ENCODE measurements at regions not wholly inside any gene's neighbourhood (a gene's known extent, or its start where the extent isn't known, plus 50 kb on each side); places are given as distances from the start of the nearest gene placed in this dataset.

- H3K27ac Mint-ChIP-seq, result no peak overlapping the region
- H3K27me3 Mint-ChIP-seq (ENCODE audit: low read depth), result no peaks in the 10 kb centered on the region
- no peaks in the 10 kb centered on the region for H3K36me3 Mint-ChIP-seq (ENCODE audit: low read depth)
- POLR2A ChIA-PET, result no interaction called here
- DNase-seq (no peak), ATAC-seq (no peak)
- H3K9me3 Mint-ChIP-seq (ENCODE audit: insufficient read depth), result no peaks in the 10 kb centered on the region
- H3K4me3 Mint-ChIP-seq, result no peak overlapping the region
- CTCF ChIA-PET, result no interaction called here
- H3K4me1 Mint-ChIP-seq (ENCODE audit: low read depth), result no peaks in the 10 kb centered on the region
Observed at GRCh38 chr5:124796495-124796894, 50.1 kb upstream of the ZNF608 start.

DNA sequence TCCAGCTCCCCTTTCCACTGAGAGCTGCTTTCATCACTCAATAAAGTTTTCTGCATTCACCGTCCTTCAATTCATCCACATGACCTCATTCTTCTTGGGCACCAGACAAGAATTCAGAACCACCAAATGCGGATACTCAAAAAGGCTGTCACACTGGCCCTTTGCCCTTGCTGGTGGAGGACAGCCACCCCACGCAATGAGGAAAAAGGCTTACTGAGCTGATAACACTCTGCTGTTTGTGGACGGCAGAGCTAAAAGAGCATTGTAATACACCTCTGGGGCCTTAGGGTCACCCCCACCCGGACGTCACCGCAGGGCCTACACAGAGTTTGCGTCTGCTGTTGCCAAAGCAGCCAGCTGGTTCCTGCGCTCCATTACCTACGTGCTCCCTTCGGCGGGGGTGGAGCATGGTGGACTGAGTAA is 51.2 kb upstream of the ZNF608 start:
- no peaks in the 10 kb centered on the region for H3K27me3 Mint-ChIP-seq (ENCODE audit: low read depth)
- H3K4me1 Mint-ChIP-seq (ENCODE audit: low read depth), result no peaks in the 10 kb centered on the region
- H3K4me3 Mint-ChIP-seq, result no peak overlapping the region
- H3K27ac Mint-ChIP-seq, result no peak overlapping the region
- no peaks in the 10 kb centered on the region for H3K9me3 Mint-ChIP-seq (ENCODE audit: insufficient read depth)
- POLR2A ChIA-PET, result no interaction called here
- ATAC-seq (no peak), DNase-seq (no peak)
- no peaks in the 10 kb centered on the region for H3K36me3 Mint-ChIP-seq (ENCODE audit: low read depth)
- CTCF ChIA-PET, result no interaction called here

DNA sequence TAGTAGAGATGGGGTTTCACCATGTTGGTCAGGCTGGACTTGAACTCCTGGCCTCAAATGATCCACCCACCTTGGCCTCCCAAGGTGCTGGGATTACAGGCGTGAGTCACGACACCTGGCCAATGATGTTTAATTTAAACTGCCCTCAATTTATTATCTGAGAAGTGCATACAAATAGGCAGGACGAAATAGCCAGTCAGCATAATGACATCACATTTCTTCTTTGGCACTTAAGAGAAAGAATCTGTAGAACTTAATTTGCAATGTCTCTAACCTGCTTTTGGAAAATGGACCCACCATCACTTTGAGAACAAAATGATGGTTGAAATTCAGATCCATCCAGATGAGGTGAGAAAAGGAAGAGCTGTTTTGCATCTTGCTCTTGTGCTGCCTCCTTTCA is 52.5 kb upstream of the ZNF608 start:
- H3K4me3 Mint-ChIP-seq, result no peak overlapping the region
- ChIA-PET POLR2A (no interaction called here), CTCF (no interaction called here)
- ATAC-seq (no peak), DNase-seq (no peak)
- no peak overlapping the region for H3K27ac Mint-ChIP-seq
- H3K4me1 Mint-ChIP-seq (ENCODE audit: low read depth), result no peaks in the 10 kb centered on the region
- no peaks in the 10 kb centered on the region for H3K27me3 Mint-ChIP-seq (ENCODE audit: low read depth)
- H3K36me3 Mint-ChIP-seq (ENCODE audit: low read depth), result no peaks in the 10 kb centered on the region
- no peaks in the 10 kb centered on the region for H3K9me3 Mint-ChIP-seq (ENCODE audit: insufficient read depth)

DNA sequence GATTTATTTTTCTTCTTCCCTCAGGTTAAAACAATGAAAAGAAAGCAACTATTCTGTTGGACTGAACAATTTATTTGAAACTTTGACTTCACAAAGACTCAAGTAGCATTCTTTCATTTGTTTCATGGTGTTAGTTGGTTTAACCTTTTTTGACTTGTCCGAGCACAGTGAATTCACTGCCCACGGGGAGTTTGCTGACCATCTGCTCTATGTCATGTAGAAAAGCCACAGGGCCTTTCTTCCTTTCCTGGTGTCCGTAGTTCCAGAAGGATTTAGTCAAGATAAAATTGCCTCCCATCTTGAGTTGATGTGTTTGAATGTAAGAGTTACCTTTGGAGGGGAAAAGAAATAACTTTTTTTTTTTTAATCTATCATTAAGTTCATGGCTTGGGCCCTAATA is 55.1 kb upstream of the ZNF608 start:
- H3K9me3 Mint-ChIP-seq (ENCODE audit: insufficient read depth), result no peaks in the 10 kb centered on the region
- H3K4me1 Mint-ChIP-seq (ENCODE audit: low read depth), result no peaks in the 10 kb centered on the region
- ChIA-PET POLR2A (no interaction called here), CTCF (no interaction called here)
- no peaks in the 10 kb centered on the region for H3K27me3 Mint-ChIP-seq (ENCODE audit: low read depth)
- ATAC-seq (no peak), DNase-seq (no peak)
- H3K27ac Mint-ChIP-seq, result no peak overlapping the region
- H3K36me3 Mint-ChIP-seq (ENCODE audit: low read depth), result no peaks in the 10 kb centered on the region
- no peak overlapping the region for H3K4me3 Mint-ChIP-seq

DNA sequence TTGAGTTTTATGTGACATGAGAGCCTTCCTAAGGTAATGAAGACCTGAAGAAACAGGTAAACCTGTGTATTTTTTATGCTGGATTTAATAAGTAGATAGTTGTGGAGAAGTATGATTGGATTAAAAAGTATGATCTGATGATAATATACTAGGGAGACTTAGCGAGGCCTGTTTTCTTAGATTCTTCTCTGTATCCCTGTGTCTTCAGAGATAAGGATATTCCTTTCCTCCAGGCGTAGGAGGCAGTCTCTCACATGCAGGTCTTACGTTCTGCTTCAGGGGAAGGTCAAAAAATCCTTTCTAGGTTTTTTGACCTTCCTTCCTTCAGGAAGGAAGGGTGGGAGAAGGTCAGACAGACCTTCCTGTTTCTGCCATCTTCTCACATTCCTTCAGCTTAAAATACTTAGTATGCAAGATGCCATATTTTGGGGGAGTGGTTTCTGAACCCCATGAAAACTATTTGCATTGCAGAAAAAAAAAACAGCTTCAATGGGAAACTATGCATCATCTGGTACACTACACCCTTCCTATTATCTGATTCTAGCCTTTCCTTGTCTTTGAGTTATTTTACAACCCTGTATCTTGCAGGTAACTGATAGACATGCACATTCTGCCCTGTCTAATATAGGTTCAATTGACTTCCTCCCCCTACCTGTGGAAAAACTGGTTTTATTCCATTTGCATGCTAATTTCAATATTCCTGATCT is 57.3 kb upstream of the ZNF608 start:
- no peaks in the 10 kb centered on the region for H3K27me3 Mint-ChIP-seq (ENCODE audit: low read depth)
- ChIA-PET CTCF (no interaction called here), POLR2A (no interaction called here)
- H3K27ac Mint-ChIP-seq, result no peak overlapping the region
- no peaks in the 10 kb centered on the region for H3K9me3 Mint-ChIP-seq (ENCODE audit: insufficient read depth)
- no peak for ATAC-seq
- no peak overlapping the region for H3K4me3 Mint-ChIP-seq
- no peaks in the 10 kb centered on the region for H3K4me1 Mint-ChIP-seq (ENCODE audit: low read depth)
- DNase-seq, result no peak
- H3K36me3 Mint-ChIP-seq (ENCODE audit: low read depth), result no peaks in the 10 kb centered on the region

DNA sequence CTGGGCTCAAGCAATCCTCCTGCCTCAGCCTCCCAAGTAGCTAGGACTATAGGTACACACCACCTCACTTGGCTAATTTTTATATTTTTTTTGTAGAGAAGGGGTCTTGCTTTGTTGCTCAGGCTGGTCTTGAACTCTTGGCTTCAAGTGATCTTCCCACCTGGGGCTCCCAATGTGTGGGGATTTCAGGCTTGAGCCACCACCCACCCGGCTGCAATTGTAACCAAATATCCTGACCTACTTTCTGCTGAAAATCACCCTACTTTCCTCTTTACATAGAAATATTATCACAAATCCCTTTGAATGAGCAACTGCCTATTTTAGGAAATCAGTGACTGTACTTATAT is 59.6 kb upstream of the ZNF608 start:
- Mint-ChIP-seq H3K27ac (no peak overlapping the region), H3K27me3 (ENCODE audit: low read depth) (no peaks in the 10 kb centered on the region), H3K9me3 (ENCODE audit: insufficient read depth) (no peaks in the 10 kb centered on the region), H3K4me1 (ENCODE audit: low read depth) (no peaks in the 10 kb centered on the region), H3K4me3 (no peak overlapping the region), H3K36me3 (ENCODE audit: low read depth) (no peaks in the 10 kb centered on the region)
- CTCF ChIA-PET, result no interaction called here
- POLR2A ChIA-PET, result no interaction called here
- ATAC-seq, result no peak
- no peak for DNase-seq

DNA sequence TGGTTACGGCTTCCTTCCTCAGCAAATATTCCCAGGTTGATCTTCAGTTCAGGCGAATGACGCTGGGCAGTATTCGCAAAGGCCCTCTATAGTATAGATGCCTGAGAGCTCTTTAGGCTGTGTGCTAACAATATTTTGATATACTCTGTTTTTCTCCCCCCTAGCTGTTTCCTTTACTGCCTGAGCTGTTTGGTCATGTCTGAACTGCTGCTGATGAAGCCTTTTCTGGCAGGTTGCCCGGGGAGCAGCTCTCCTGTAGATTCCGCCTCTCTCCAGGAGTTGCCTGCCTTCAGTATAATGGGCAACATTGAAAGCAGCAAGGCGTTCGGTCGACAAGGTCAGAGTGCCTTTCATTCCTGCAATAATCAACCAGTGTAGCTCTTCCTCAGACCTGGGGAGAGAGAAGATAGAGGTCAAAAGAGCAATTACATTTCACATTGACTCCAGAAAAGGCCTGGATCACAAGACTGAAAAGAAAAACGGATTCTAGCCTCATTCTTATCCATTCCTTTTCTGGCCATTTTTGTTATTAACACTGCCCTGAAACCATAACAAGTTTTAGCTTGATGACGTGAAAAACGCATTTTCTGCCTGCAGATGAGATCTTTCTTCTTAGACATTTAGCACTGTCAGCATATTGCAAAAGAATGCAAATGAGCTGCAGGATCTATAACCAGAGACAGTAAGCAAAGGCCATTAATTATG is 60.1 kb upstream of the ZNF608 start:
- ChIA-PET POLR2A (no interaction called here), CTCF (no interaction called here)
- ATAC-seq (no peak), DNase-seq (no peak)
- Mint-ChIP-seq H3K27me3 (ENCODE audit: low read depth) (no peaks in the 10 kb centered on the region), H3K4me3 (no peak overlapping the region), H3K9me3 (ENCODE audit: insufficient read depth) (no peaks in the 10 kb centered on the region), H3K4me1 (ENCODE audit: low read depth) (no peaks in the 10 kb centered on the region), H3K27ac (no peak overlapping the region), H3K36me3 (ENCODE audit: low read depth) (no peaks in the 10 kb centered on the region)

DNA sequence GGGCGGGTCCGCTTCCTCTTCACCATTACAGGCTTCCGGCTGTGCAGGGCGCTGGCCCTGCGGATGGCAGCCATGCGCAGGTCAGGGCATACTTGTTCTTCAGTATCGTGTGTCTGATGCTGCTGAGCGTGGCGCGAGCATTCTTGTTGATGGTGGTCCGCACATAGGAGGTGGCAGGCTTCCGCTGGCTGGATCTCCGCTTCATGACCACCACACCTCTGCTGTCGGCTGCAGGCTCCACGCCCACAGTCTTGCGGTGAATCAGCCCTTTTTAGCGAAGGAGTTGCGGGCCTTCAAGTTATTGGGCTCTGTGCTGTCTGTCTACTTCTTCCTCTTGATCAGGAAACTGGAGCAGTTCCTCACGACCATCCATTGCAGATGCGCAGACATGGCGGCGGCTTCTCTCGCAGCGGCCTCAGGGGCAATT is 62.4 kb upstream of the ZNF608 start:
- Mint-ChIP-seq H3K4me3 (no peak overlapping the region), H3K27ac (no peak overlapping the region), H3K4me1 (ENCODE audit: low read depth) (no peaks in the 10 kb centered on the region), H3K36me3 (ENCODE audit: low read depth) (no peaks in the 10 kb centered on the region), H3K27me3 (ENCODE audit: low read depth) (no peaks in the 10 kb centered on the region), H3K9me3 (ENCODE audit: insufficient read depth) (no peaks in the 10 kb centered on the region)
- DNase-seq (no peak), ATAC-seq (no peak)
- CTCF ChIA-PET, result no interaction called here
- POLR2A ChIA-PET, result no interaction called here

DNA sequence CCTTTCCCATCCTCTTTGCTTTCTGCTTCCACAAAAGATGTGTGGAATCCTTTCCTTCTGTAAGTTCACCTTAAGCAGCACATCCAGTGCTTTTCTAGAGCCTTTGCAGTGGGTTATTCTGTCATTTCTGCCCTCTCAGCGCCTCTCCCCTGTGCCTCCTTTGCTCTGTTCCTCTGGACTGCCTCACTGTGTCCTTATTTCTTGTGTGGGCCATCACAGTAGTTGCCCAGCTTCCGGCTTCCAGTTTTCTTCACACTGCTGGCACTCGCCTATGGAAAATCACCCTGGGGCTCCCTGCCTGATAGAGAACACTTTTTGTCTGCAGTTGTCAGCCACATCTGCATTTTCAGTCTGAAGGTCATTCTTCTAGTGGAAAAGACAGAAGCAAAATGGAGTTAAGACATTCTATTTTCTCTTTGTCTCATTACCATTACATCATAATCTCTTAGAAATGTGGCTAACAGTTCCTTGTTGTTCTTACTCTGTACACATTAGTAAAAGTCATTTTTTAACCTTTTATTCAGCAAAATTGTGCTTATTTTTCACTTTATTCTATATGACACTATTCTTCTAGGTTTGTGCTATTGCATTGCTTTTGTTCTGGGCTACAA is 64.1 kb upstream of the ZNF608 start:
- H3K4me3 Mint-ChIP-seq, result no peak overlapping the region

GRCh38 chr5:124812771-124813358 is 66.4 kb upstream of the ZNF608 start:
- POLR2A ChIA-PET, result no interaction called here

More for the DNA sequence above, 64.1 kb upstream of the ZNF608 start:
- H3K4me1 Mint-ChIP-seq (ENCODE audit: low read depth), result no peaks in the 10 kb centered on the region
- H3K27ac Mint-ChIP-seq, result no peak overlapping the region
- no peaks in the 10 kb centered on the region for H3K36me3 Mint-ChIP-seq (ENCODE audit: low read depth)
- DNase-seq (no peak), ATAC-seq (no peak)
- no peaks in the 10 kb centered on the region for H3K27me3 Mint-ChIP-seq (ENCODE audit: low read depth)
- CTCF ChIA-PET, result no interaction called here
- no peaks in the 10 kb centered on the region for H3K9me3 Mint-ChIP-seq (ENCODE audit: insufficient read depth)
- POLR2A ChIA-PET, result no interaction called here

DNA sequence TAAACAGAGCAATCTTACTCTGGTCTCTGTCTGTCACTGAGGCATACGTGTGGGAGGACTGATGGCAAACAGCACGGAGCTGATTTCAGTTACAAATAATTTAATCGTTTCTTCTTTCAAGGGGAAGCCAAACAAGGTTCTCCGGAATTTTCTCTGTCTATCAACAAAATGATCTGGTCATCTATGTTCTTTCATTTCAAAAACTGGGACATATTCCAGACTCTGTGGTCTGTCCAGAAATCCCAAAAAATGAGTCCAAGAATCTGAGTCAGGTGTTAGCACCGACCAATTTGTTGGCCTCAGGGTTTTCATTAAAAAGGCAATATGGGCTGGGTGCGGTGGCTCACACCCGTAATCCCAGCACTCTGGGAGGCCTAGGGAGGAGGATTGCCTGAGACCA is 69.9 kb upstream of the ZNF608 start:
- Mint-ChIP-seq H3K36me3 (ENCODE audit: low read depth) (no peaks in the 10 kb centered on the region), H3K4me1 (ENCODE audit: low read depth) (no peaks in the 10 kb centered on the region), H3K4me3 (no peak overlapping the region), H3K27ac (no peak overlapping the region), H3K27me3 (ENCODE audit: low read depth) (no peaks in the 10 kb centered on the region), H3K9me3 (ENCODE audit: insufficient read depth) (no peaks in the 10 kb centered on the region)
- no peak for ATAC-seq
- no peak for DNase-seq
- POLR2A ChIA-PET, result no interaction called here
- CTCF ChIA-PET, result no interaction called here

More at GRCh38 chr5:124812771-124813358, 66.4 kb upstream of the ZNF608 start:
- Mint-ChIP-seq H3K4me3 (no peak overlapping the region), H3K9me3 (ENCODE audit: insufficient read depth) (no peaks in the 10 kb centered on the region), H3K36me3 (ENCODE audit: low read depth) (no peaks in the 10 kb centered on the region), H3K4me1 (ENCODE audit: low read depth) (no peaks in the 10 kb centered on the region), H3K27ac (no peak overlapping the region), H3K27me3 (ENCODE audit: low read depth) (no peaks in the 10 kb centered on the region)
- CTCF ChIA-PET, result no interaction called here
- DNase-seq (no peak), ATAC-seq (no peak)

- ATAC-seq, result no peak
- Mint-ChIP-seq H3K36me3 (ENCODE audit: low read depth) (no peaks in the 10 kb centered on the region), H3K9me3 (ENCODE audit: insufficient read depth) (no peaks in the 10 kb centered on the region), H3K27ac (no peak overlapping the region), H3K4me3 (no peak overlapping the region), H3K4me1 (ENCODE audit: low read depth) (no peaks in the 10 kb centered on the region), H3K27me3 (ENCODE audit: low read depth) (no peaks in the 10 kb centered on the region)
- ChIA-PET POLR2A (no interaction called here), CTCF (no interaction called here)
- DNase-seq, result no peak
Observed at GRCh38 chr5:124819201-124819600, 72.8 kb upstream of the ZNF608 start.
